GM13977 (cell line): ENCODE measurements at regions not wholly inside any gene's neighbourhood (a gene's known extent, or its start where the extent isn't known, plus 50 kb on each side); places are given as distances from the start of the nearest gene placed in this dataset.

Source experiments
- DNase-seq: peaks from one replicate; pipeline ENCODE4 v3.0.0; 2012; ENCODE audit warnings: low spot score
- in situ Hi-C: fragments of 300-500 bp; cut with MboI; formaldehyde crosslinking; loops from one replicate; pipeline ENCODE4 v1.12.0; 2022; ENCODE audit warnings: low sequenced_read_pairs, low pct_unique_long_range_greater_than_20kb, mixed read lengths, inconsistent platforms; ENCODE audit not compliant: unreplicated experiment
- TF ChIP-seq, protein P1 (sequence below): IDR thresholded peaks from 2 replicates; pipeline ENCODE4 v1.5.1; 2012; ENCODE audit warnings: mild to moderate bottlenecking, control low read depth; ENCODE audit not compliant: insufficient read depth; ENCODE audit errors: extremely low read depth, missing control alignments

DNA sequence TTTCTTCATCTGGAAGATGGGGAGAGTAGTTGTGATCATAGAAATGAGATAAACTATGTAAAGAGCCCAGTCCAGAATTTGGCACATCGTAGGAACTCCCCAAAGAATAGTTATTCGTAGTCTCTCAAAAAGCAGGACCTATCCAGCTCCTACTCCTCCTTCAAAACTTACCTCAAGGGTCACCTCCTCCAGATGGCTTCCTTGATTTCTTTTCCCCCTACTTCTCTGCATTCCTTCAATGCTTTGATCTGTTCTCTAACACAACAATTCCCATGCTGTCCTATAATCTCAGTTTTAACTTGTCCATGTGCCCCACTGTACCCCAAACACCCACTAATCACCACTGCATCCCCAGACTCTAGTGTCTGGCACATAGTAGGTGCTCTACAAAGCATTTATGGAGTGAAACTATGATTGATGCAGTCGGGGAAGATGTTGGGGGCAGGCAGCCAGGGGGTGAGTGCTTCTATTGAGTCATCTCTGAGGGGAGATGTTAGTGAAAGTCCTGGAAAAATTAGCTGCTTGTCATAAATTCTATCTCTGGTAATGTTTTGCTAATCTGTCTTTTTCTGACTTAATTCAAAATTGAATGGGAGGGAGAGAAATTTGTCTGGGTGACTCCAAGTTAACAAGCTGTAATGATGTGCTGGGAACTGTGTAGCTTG, 181.3 kb upstream of the KCNG1 start:
- no peak for DNase-seq

DNA sequence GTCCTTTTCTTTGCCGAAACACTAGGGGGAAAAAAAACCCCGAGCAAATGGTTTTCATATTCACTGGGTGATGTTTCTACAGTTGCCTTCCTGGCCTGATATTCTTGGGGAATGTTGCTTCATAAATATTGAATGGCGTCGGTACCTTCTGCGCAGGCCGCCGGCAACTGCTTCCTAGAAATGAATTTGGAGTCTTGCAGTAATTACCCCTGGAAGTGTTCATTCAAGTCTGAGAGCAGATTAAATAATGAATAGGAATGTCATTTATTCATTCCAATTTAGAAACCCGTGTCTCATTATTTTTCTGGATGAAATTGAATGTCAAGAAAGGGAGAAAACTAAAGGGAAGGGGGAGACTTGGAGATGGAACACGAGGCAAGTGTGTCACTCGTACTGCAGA, 179.4 kb upstream of the KCNG1 start:
- no peak for DNase-seq
- in situ Hi-C loops, result no loop called here

More for the DNA sequence above, 181.3 kb upstream of the KCNG1 start:
- TF ChIP-seq, protein P1, sequence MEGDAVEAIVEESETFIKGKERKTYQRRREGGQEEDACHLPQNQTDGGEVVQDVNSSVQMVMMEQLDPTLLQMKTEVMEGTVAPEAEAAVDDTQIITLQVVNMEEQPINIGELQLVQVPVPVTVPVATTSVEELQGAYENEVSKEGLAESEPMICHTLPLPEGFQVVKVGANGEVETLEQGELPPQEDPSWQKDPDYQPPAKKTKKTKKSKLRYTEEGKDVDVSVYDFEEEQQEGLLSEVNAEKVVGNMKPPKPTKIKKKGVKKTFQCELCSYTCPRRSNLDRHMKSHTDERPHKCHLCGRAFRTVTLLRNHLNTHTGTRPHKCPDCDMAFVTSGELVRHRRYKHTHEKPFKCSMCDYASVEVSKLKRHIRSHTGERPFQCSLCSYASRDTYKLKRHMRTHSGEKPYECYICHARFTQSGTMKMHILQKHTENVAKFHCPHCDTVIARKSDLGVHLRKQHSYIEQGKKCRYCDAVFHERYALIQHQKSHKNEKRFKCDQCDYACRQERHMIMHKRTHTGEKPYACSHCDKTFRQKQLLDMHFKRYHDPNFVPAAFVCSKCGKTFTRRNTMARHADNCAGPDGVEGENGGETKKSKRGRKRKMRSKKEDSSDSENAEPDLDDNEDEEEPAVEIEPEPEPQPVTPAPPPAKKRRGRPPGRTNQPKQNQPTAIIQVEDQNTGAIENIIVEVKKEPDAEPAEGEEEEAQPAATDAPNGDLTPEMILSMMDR, result no peak
- in situ Hi-C loops, result no loop called here

DNA sequence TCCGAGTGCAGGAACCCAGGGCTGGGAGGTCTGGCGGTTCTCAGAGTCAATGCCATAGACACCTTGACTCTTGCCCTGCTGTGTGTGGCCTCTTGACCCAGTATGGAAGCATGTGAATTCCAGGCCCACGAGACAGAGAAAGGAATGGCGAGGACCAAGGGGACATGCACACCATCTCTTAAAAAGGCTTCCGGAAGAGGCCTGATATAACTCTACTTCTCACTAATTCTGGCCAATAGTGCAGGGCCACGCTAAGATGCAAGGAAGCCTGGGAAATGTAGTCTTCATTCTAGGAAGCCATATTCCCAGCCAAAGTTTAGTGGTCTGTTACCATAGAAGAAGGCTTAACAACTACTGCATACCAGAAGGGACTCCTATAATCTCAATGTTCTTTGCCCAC, 177.0 kb upstream of the KCNG1 start:
- TF ChIP-seq, protein P1, result no peak
- in situ Hi-C loops, result no loop called here
- DNase-seq, result no peak

More for the DNA sequence above, 179.4 kb upstream of the KCNG1 start:
- TF ChIP-seq, protein P1, result no peak

DNA sequence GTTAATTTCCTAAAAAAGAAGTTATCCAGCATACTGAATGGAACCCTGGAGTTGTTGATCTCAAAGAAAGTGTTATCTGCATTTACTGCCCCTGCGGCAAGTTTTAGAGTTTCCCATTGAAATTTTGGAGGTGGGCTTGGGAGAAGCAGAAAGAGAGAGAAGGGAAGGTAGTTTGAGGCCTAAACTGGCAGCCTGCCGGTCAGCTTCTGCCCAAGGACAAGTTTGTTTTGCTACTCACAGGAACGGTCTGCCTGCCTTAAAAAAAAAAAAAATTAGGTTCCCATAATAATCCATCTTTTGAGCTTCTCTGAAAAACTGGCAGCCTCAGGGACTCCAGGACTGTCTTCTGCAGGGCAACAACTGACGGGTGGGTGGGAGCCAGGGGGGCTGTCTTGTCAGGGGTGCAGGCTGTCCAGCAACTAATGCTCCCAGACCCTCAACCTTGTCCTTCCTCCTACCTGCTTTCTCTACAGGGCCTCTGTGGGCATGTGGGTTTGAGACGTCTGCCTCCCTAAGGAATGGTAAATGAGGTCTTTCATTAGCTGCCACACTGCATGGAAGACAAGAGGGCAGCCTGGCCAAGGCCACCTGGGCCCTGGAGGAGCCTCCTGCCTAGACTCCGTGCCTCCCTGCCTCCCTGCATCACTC, 176.1 kb upstream of the KCNG1 start:
- DNase-seq, result no peak
- in situ Hi-C loops, result no loop called here
- TF ChIP-seq, protein P1, result no peak

DNA sequence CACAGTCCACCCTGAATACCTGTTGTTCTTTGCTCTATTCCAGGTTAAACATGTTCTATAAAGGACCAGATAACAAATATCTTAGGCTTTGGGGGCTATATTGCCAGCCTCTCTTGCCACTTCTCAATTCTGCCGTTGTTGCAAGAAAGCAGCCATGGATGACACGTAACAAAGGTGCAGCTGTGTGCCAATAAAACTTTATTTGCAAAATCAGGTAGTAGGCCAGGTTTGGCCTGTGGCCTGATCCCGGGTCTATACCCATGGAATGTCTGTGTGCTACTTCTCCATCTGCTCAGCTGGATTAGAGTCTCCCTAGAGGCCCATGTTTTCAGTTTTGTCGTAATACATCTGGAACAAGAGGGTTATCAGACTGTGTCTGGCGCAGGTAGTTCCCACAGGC, 175.3 kb upstream of the KCNG1 start:
- no peak for DNase-seq
- TF ChIP-seq, protein P1, result no peak
- in situ Hi-C loops, result no loop called here

DNA sequence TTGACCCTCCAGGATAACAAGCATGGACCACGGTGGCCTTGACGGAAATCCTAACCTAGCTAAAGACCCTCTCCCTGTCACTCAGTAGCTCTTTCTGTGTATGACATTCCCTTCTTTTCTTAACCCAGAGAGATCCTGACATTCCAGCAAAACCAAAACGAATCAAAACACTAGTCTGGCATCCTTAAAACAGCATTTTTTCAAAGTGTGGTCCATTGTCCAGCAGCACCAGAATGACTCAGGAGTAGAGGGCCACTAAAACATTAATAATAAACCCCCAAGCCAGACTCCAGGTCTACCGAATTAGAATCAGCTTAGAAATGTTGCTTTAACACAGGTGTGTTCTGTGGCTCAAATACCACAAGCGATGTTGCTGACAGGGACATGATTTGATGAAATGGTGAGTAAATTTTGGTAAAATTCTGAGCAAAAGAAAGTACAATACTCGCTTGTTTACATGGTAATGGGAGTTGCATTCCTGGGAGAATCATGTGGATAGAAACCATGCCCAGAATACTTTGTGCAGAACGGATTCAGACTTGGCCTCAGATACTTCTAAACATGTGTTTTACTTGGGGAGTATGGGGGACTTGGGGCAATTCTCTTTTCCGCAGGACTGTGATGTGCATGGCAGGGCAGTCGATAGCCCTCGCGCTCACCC, 174.2 kb upstream of the KCNG1 start:
- DNase-seq, result no peak
- TF ChIP-seq, protein P1, result no peak
- in situ Hi-C loops, result no loop called here
